PC-9 (cell line): ENCODE measurements at regions not wholly inside any gene's neighbourhood (a gene's known extent, or its start where the extent isn't known, plus 50 kb on each side); places are given as distances from the start of the nearest gene placed in this dataset.

Experiments
- BruUV-seq: library from RNA; stranded (reverse); fragments of 400-500 nt; replicated peaks from 2 replicates; lab custom pipeline; 2021; lab: Mats Ljungman, UMichigan
- CTCF ChIA-PET: fragments of 300-600 bp; sonication (Branson Sonifier 250); formaldehyde crosslinking; loops from one replicate; lab custom pipeline; 2022; ENCODE audit warnings: antibody characterized with exemption; lab: Charles Lee
- POLR2A ChIA-PET: fragments of 300-600 bp; sonication (Branson Sonifier 250); formaldehyde crosslinking; loops from one replicate; lab custom pipeline; 2022; ENCODE audit warnings: antibody characterized with exemption; ENCODE audit not compliant: unreplicated experiment; lab: Charles Lee
- DNase-seq, 2 experiments: peaks; one replicate each; pipeline versions ENCODE4 v3.0.0 to v3.0.0-alpha.2; 2015 to 2022; ENCODE audit warnings: mixed read lengths in 1 of 2
- H2AFZ ChIP-seq: fragments of 200-600 bp; sonication (generic); 2 replicates; pipeline ENCODE4 v1.8.1; 2017; ENCODE audit warnings: antibody characterized with exemption
- H3F3A ChIP-seq: fragments of 200-600 bp; sonication (generic); 2 replicates; pipeline ENCODE4 v1.8.1; 2017; ENCODE audit warnings: antibody characterized with exemption, mild to moderate bottlenecking, low read depth; ENCODE audit not compliant: insufficient read depth
- H3K27ac ChIP-seq: fragments of 200-600 bp; sonication (generic); 2 replicates; pipeline ENCODE4 v1.6.1; 2016; ENCODE audit warnings: mixed run types
- H3K27me3 ChIP-seq: fragments of 200-600 bp; sonication (generic); 2 replicates; pipeline ENCODE4 v1.6.1; 2016; ENCODE audit warnings: low read depth, mixed run types; ENCODE audit not compliant: insufficient read depth
- H3K36me3 ChIP-seq: fragments of 200-600 bp; sonication (generic); 2 replicates; pipeline ENCODE4 v1.6.1; 2016; ENCODE audit warnings: low read depth, mixed run types
- H3K4me1 ChIP-seq: fragments of 200-600 bp; sonication (generic); replicated peaks from 2 replicates; pipeline ENCODE4 v1.6.1; 2016; ENCODE audit warnings: mixed run types; ENCODE audit not compliant: insufficient read depth
- H3K4me2 ChIP-seq: fragments of 200-600 bp; sonication (generic); 2 replicates; pipeline ENCODE4 v1.6.1; 2017; ENCODE audit warnings: mixed run types
- H3K4me3 ChIP-seq: fragments of 200-600 bp; sonication (generic); 2 replicates; pipeline ENCODE4 v1.6.1; 2016; ENCODE audit warnings: mixed run types
- H3K79me2 ChIP-seq: fragments of 200-600 bp; sonication (generic); 2 replicates; pipeline ENCODE4 v1.6.1; 2017; ENCODE audit warnings: low read depth, mixed run types
- H3K9me2 ChIP-seq: fragments of 200-600 bp; sonication (generic); 2 replicates; pipeline ENCODE4 v1.8.1; 2017; ENCODE audit warnings: mild to moderate bottlenecking; ENCODE audit not compliant: insufficient read depth
- H3K9me3 ChIP-seq: fragments of 200-600 bp; sonication (generic); 2 replicates; pipeline ENCODE4 v1.8.1; 2016; ENCODE audit warnings: low read depth; ENCODE audit not compliant: insufficient read depth
- H4K20me1 ChIP-seq: fragments of 200-600 bp; sonication (generic); 2 replicates; pipeline ENCODE4 v1.8.1; 2017; ENCODE audit not compliant: insufficient read depth
- EZH2 ChIP-seq: fragments of 200-600 bp; sonication (generic); IDR thresholded peaks from 2 replicates; pipeline ENCODE4 v1.8.0; 2017; ENCODE audit warnings: antibody characterized with exemption, low read depth
- intact Hi-C: fragments of 100-400 bp; cut with micrococcal nuclease; formaldehyde crosslinking; loops from one replicate; pipeline ENCODE4 v1.10.0; 2022; ENCODE audit not compliant: unreplicated experiment
- TF ChIP-seq, protein P1 (sequence below): fragments of 200-600 bp; sonication (generic); conservative IDR thresholded peaks from 2 replicates; pipeline ENCODE4 v1.6.1; 2017; ENCODE audit warnings: mixed run types, antibody characterized with exemption, mild to moderate bottlenecking, moderate library complexity

- TF ChIP-seq EZH2 = no peak
- TF ChIP-seq, protein P1, sequence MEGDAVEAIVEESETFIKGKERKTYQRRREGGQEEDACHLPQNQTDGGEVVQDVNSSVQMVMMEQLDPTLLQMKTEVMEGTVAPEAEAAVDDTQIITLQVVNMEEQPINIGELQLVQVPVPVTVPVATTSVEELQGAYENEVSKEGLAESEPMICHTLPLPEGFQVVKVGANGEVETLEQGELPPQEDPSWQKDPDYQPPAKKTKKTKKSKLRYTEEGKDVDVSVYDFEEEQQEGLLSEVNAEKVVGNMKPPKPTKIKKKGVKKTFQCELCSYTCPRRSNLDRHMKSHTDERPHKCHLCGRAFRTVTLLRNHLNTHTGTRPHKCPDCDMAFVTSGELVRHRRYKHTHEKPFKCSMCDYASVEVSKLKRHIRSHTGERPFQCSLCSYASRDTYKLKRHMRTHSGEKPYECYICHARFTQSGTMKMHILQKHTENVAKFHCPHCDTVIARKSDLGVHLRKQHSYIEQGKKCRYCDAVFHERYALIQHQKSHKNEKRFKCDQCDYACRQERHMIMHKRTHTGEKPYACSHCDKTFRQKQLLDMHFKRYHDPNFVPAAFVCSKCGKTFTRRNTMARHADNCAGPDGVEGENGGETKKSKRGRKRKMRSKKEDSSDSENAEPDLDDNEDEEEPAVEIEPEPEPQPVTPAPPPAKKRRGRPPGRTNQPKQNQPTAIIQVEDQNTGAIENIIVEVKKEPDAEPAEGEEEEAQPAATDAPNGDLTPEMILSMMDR = no peak
Measured at GRCh38 chr4:123105026-123105420, 182.6 kb upstream of the NUDT6 start.

GRCh38 chr4:123106747-123107146, 184.3 kb upstream of the NUDT6 start:
- H3K27ac ChIP-seq = no peak overlapping the region
- no TSS peak for BruUV-seq
- no peaks in the 10 kb centered on the region for H3K27me3 ChIP-seq
- H3K9me3 ChIP-seq = no peaks in the 10 kb centered on the region
- no peaks in the 10 kb centered on the region for H3F3A ChIP-seq
- H3K4me2 ChIP-seq = no peak overlapping the region
- no peak overlapping the region for H3K4me3 ChIP-seq
- TF ChIP-seq, protein P1 = no peak
- TF ChIP-seq EZH2 = no peak
- ChIA-PET CTCF (no interaction called here), POLR2A (no interaction called here)
- no peaks in the 10 kb centered on the region for H3K9me2 ChIP-seq
- intact Hi-C loops = no loop called here
- no peak overlapping the region for H2AFZ ChIP-seq
- no peak for DNase-seq
- no peaks in the 10 kb centered on the region for H3K36me3 ChIP-seq
- no peaks in the 10 kb centered on the region for H3K4me1 ChIP-seq
- H4K20me1 ChIP-seq = no peaks in the 10 kb centered on the region
- no peaks in the 10 kb centered on the region for H3K79me2 ChIP-seq

More at GRCh38 chr4:123105026-123105420, 182.6 kb upstream of the NUDT6 start:
- Histone ChIP-seq H3K27ac (no peak overlapping the region), H3K4me3 (no peak overlapping the region), H3K4me1 (no peaks in the 10 kb centered on the region), H3K79me2 (no peaks in the 10 kb centered on the region), H4K20me1 (no peaks in the 10 kb centered on the region), H3F3A (no peaks in the 10 kb centered on the region), H3K9me3 (no peaks in the 10 kb centered on the region), H3K4me2 (no peak overlapping the region), H3K36me3 (no peaks in the 10 kb centered on the region), H3K27me3 (no peaks in the 10 kb centered on the region), H3K9me2 (no peaks in the 10 kb centered on the region), H2AFZ (no peak overlapping the region)
- intact Hi-C loops = no loop called here
- POLR2A ChIA-PET = interaction anchor here (0.6 kb wide), 1 partner anchor 746 kb away, joined by 3 read pairs; no protein-coding TSS in a partner anchor
- CTCF ChIA-PET = no interaction called here
- DNase-seq = no peak
- BruUV-seq = no TSS peak

- no peaks in the 10 kb centered on the region for H3K9me3 ChIP-seq
- H3K27me3 ChIP-seq = no peaks in the 10 kb centered on the region
- CTCF ChIA-PET = no interaction called here
- intact Hi-C loops = no loop called here
- no peaks in the 10 kb centered on the region for H3K9me2 ChIP-seq
- POLR2A ChIA-PET = no interaction called here
- DNase-seq = no peak
- no peak overlapping the region for H3K27ac ChIP-seq
- no peaks in the 10 kb centered on the region for H3K4me1 ChIP-seq
- H2AFZ ChIP-seq = no peak overlapping the region
- no peak overlapping the region for H3K4me2 ChIP-seq
- BruUV-seq = no TSS peak
- H3F3A ChIP-seq = no peaks in the 10 kb centered on the region
- no peaks in the 10 kb centered on the region for H3K79me2 ChIP-seq
- H4K20me1 ChIP-seq = no peaks in the 10 kb centered on the region
- no peaks in the 10 kb centered on the region for H3K36me3 ChIP-seq
- no peak overlapping the region for H3K4me3 ChIP-seq
- TF ChIP-seq, protein P1 = no peak
- no peak for TF ChIP-seq EZH2
Measured at GRCh38 chr4:123107444-123108252, 185.3 kb upstream of the NUDT6 start.
